OCI-LY7 (cell line): ENCODE measurements at regions not wholly inside any gene's neighbourhood (a gene's known extent, or its start where the extent isn't known, plus 50 kb on each side); places are given as distances from the start of the nearest gene placed in this dataset.

ENCODE experiments used
- BruUV-seq: library from RNA; stranded (reverse); fragments of 400-500 nt; replicated peaks from 2 replicates; lab custom pipeline; 2021; lab: Mats Ljungman, UMichigan
- CTCF ChIA-PET: fragments of 300-600 bp; sonication (Branson Sonifier 250); formaldehyde crosslinking; loops from one replicate; lab custom pipeline; 2022; ENCODE audit warnings: antibody characterized with exemption; ENCODE audit not compliant: unreplicated experiment; lab: Charles Lee
- POLR2A ChIA-PET: fragments of 300-600 bp; sonication (Branson Sonifier 250); formaldehyde crosslinking; loops from one replicate; lab custom pipeline; 2022; ENCODE audit warnings: antibody characterized with exemption; lab: Charles Lee
- DNase-seq: peaks from one replicate; pipeline ENCODE4 v3.0.0-alpha.2; 2015; ENCODE audit warnings: low spot score
- H2AFZ ChIP-seq: fragments of 200-600 bp; sonication (generic), shearing (Covaris generic); 2 replicates; pipeline ENCODE4 v1.6.1; 2014; ENCODE audit warnings: mild to moderate bottlenecking, antibody characterized with exemption, low read length, moderate library complexity
- H3K27ac ChIP-seq: fragments of 200-600 bp; sonication (generic); 2 replicates; pipeline ENCODE4 v1.5.1; 2014; ENCODE audit warnings: mixed run types, low read depth, mild to moderate bottlenecking, moderate library complexity, low read length, inconsistent platforms; ENCODE audit not compliant: poor library complexity, severe bottlenecking
- H3K36me3 ChIP-seq: fragments of 200-600 bp; sonication (generic); 2 replicates; pipeline ENCODE4 v1.6.1; 2014; ENCODE audit warnings: mild to moderate bottlenecking, antibody characterized with exemption, low read length, moderate library complexity, mixed read lengths; ENCODE audit not compliant: insufficient read depth
- H3K4me1 ChIP-seq: fragments of 200-600 bp; sonication (generic); 2 replicates; pipeline ENCODE4 v1.5.1; 2014; ENCODE audit warnings: mild to moderate bottlenecking, low read length; ENCODE audit not compliant: insufficient read depth, poor library complexity, severe bottlenecking
- H3K4me2 ChIP-seq: fragments of 200-600 bp; sonication (generic); 2 replicates; pipeline ENCODE4 v1.6.1; 2014; ENCODE audit warnings: mild to moderate bottlenecking, low read length
- H3K4me3 ChIP-seq: fragments of 200-600 bp; sonication (generic); 2 replicates; pipeline ENCODE4 v1.5.1; 2014; ENCODE audit warnings: mild to moderate bottlenecking, low read depth, low read length; ENCODE audit not compliant: poor library complexity, severe bottlenecking
- H3K79me2 ChIP-seq: fragments of 200-600 bp; sonication (generic); 2 replicates; pipeline ENCODE4 v1.6.1; 2016; ENCODE audit warnings: low read depth, mild to moderate bottlenecking, low read length, moderate library complexity, mixed read lengths; ENCODE audit not compliant: insufficient read depth
- H3K9me2 ChIP-seq: fragments of 200-600 bp; sonication (generic); 2 replicates; pipeline ENCODE4 v1.6.1; 2016; ENCODE audit warnings: mild to moderate bottlenecking, low read length, mixed read lengths; ENCODE audit not compliant: insufficient read depth
- H3K9me3 ChIP-seq: fragments of 200-600 bp; sonication (generic); 2 replicates; pipeline ENCODE4 v1.6.1; 2014; ENCODE audit warnings: mild to moderate bottlenecking, mixed run types, low read length, mixed read lengths
- H4K20me1 ChIP-seq: fragments of 200-600 bp; sonication (generic); 2 replicates; pipeline ENCODE4 v1.6.1; 2014; ENCODE audit warnings: mild to moderate bottlenecking, antibody characterized with exemption, low read length, moderate library complexity, mixed read lengths; ENCODE audit not compliant: insufficient read depth
- CTCF ChIP-seq: fragments of 200-600 bp; sonication (generic); conservative IDR thresholded peaks from 2 replicates; pipeline ENCODE4 v1.5.1; 2014; ENCODE audit warnings: mild to moderate bottlenecking, antibody characterized with exemption, low read length, moderate library complexity, mixed read lengths
- EZH2phosphoT487 ChIP-seq: fragments of 200-600 bp; sonication (generic); IDR thresholded peaks from 2 replicates; pipeline ENCODE4 v1.6.1; 2018; ENCODE audit warnings: low read depth, borderline replicate concordance, mild to moderate bottlenecking, mixed run types, antibody characterized with exemption, low read length, moderate library complexity, mixed read lengths
- intact Hi-C: fragments of 100-400 bp; cut with micrococcal nuclease; formaldehyde crosslinking; loops from one replicate; pipeline ENCODE4 v1.10.0; 2022; ENCODE audit not compliant: unreplicated experiment

- Histone ChIP-seq H3K9me2 (no peaks in the 10 kb centered on the region), H3K4me3 (no peak overlapping the region), H3K79me2 (no peaks in the 10 kb centered on the region), H4K20me1 (no peaks in the 10 kb centered on the region), H2AFZ (no peak overlapping the region), H3K4me1 (no peaks in the 10 kb centered on the region), H3K9me3 (no peaks in the 10 kb centered on the region), H3K27ac (no peak overlapping the region), H3K36me3 (no peaks in the 10 kb centered on the region), H3K4me2 (no peak overlapping the region)
- TF ChIP-seq CTCF (no peak), EZH2phosphoT487 (no peak)
- CTCF ChIA-PET, result no interaction called here
- DNase-seq, result no peak
- intact Hi-C loops, result no loop called here
- POLR2A ChIA-PET, result no interaction called here
- BruUV-seq, result no TSS peak
Observed at GRCh38 chr9:81391457-81391825, 297.9 kb downstream of the TLE1 start.

DNA sequence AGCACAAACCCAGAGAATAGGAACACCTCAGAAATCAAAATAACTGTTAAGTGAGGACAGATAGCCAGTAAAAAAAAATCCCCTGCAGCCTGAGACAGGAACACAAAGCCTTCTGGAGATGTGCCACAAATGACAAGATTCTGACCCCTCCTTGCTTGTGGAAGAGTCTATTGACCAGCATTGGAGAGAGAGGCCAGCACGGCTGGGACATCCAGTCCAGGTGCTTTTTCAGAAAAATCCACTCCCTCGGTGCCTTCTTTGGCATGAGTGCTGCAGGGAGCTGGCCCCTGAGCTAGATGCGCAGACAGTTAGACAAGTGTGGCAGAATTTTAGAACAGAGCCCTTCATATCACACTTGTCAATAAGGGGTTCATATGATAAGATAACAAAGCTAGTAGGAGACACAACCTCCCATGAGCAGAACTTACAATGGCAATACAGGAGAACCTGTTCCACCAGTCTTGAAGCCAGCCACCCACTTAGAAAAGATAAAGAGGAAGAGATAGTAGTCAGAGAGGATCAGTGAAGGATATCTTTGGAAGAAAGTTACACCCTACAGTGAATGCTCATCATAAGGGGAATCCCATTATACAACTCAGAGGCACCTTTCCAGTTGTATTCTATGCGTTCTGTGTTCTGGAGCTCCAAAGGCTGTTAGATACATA is 298.4 kb downstream of the TLE1 start:
- H3K4me2 ChIP-seq, result no peak overlapping the region

More for the DNA sequence above, 298.4 kb downstream of the TLE1 start:
- Histone ChIP-seq H3K9me3 (no peaks in the 10 kb centered on the region), H3K79me2 (no peaks in the 10 kb centered on the region), H2AFZ (no peak overlapping the region), H3K9me2 (no peaks in the 10 kb centered on the region), H3K4me1 (no peaks in the 10 kb centered on the region), H4K20me1 (no peaks in the 10 kb centered on the region), H3K4me3 (no peak overlapping the region), H3K27ac (no peak overlapping the region), H3K36me3 (no peaks in the 10 kb centered on the region)
- TF ChIP-seq CTCF (no peak), EZH2phosphoT487 (no peak)
- intact Hi-C loops, result no loop called here
- POLR2A ChIA-PET, result no interaction called here
- DNase-seq, result no peak
- CTCF ChIA-PET, result no interaction called here
- no TSS peak for BruUV-seq
